ENCODE measurements at regions not wholly inside any gene's neighbourhood (a gene's known extent, or its start where the extent isn't known, plus 50 kb on each side); places are given as distances from the start of the nearest gene placed in this dataset.
"Not testable (repeated sequence)": the region's sequence is repeated elsewhere in the genome, so short reads cannot be mapped to it uniquely, and the experiment has no call there.

GRCh38 chr14:101666264-101666663 is 95.2 kb upstream of the PPP2R5C start:
- Histone ChIP-seq H3K9me3 (ENCODE audit: control insufficient read depth in 2 of 3, insufficient read depth in 1 of 3, low read length in 3 of 3) (peaks cover 0 to 4% (median 0%) of the 10 kb centered on the region in 3 donors), H3K4me1 (ENCODE audit: control insufficient read depth in 2 of 3, insufficient read depth in 2 of 3, low read depth in 1 of 3, low read length in 3 of 3) (no peaks in the 10 kb centered on the region), H3K27me3 (ENCODE audit: control insufficient read depth, insufficient read depth, low read length) (no peaks in the 10 kb centered on the region), H3K27ac (ENCODE audit: low read depth in 2 of 2, low read length in 2 of 2) (no peak overlapping the region), H3K36me3 (ENCODE audit: control insufficient read depth in 2 of 3, insufficient read depth in 3 of 3, low read length in 3 of 3) (no peaks in the 10 kb centered on the region), H3K9ac (ENCODE audit: low read length in 3 of 3) (no peak overlapping the region), H3K4me3 (ENCODE audit: low read length in 3 of 3) (no peak overlapping the region)
- FAIRE-seq (no peak), DNase-seq (no peak)
- TF ChIP-seq CTCF (IDR thresholded peaks at IDR 0.05; ENCODE audit: borderline replicate concordance, extremely low read depth, insufficient read depth), result no peak
- intact Hi-C loops (cut with DNase I), result no loop called here

GRCh38 chr14:101669629-101670028 is 91.9 kb upstream of the PPP2R5C start:
- H3K36me3 ChIP-seq (ENCODE audit: control insufficient read depth in 2 of 3, insufficient read depth in 3 of 3, low read length in 3 of 3), result no peaks in the 10 kb centered on the region
- no peak overlapping the region for H3K9ac ChIP-seq (ENCODE audit: low read length in 3 of 3)
- intact Hi-C loops (cut with DNase I), result no loop called here
- peaks cover 0 to 4% (median 0%) of the 10 kb centered on the region in 3 donors for H3K9me3 ChIP-seq (ENCODE audit: control insufficient read depth in 2 of 3, insufficient read depth in 1 of 3, low read length in 3 of 3)
- no peak for TF ChIP-seq CTCF (IDR thresholded peaks at IDR 0.05; ENCODE audit: borderline replicate concordance, extremely low read depth, insufficient read depth)
- H3K27ac ChIP-seq (ENCODE audit: low read depth in 2 of 2, low read length in 2 of 2), result no peak overlapping the region
- no peaks in the 10 kb centered on the region for H3K27me3 ChIP-seq (ENCODE audit: control insufficient read depth, insufficient read depth, low read length)
- no peak for DNase-seq
- no peak overlapping the region for H3K4me3 ChIP-seq (ENCODE audit: low read length in 3 of 3)
- FAIRE-seq, result no peak
- no peaks in the 10 kb centered on the region for H3K4me1 ChIP-seq (ENCODE audit: control insufficient read depth in 2 of 3, insufficient read depth in 2 of 3, low read depth in 1 of 3, low read length in 3 of 3)

- DNase-seq, result no peak
- FAIRE-seq, result no peak
- Histone ChIP-seq H3K9me3 (ENCODE audit: control insufficient read depth in 2 of 3, insufficient read depth in 1 of 3, low read length in 3 of 3) (peaks cover 0 to 4% (median 0%) of the 10 kb centered on the region in 3 donors), H3K27ac (ENCODE audit: low read depth in 2 of 2, low read length in 2 of 2) (no peak overlapping the region), H3K4me3 (ENCODE audit: low read length in 3 of 3) (no peak overlapping the region), H3K27me3 (ENCODE audit: control insufficient read depth, insufficient read depth, low read length) (no peaks in the 10 kb centered on the region), H3K36me3 (ENCODE audit: control insufficient read depth in 2 of 3, insufficient read depth in 3 of 3, low read length in 3 of 3) (no peaks in the 10 kb centered on the region), H3K4me1 (ENCODE audit: control insufficient read depth in 2 of 3, insufficient read depth in 2 of 3, low read depth in 1 of 3, low read length in 3 of 3) (no peaks in the 10 kb centered on the region), H3K9ac (ENCODE audit: low read length in 3 of 3) (no peak overlapping the region)
- intact Hi-C loops (cut with DNase I), result no loop called here
- TF ChIP-seq CTCF (IDR thresholded peaks at IDR 0.05; ENCODE audit: borderline replicate concordance, extremely low read depth, insufficient read depth), result no peak
These were observed 87.6 kb upstream of the PPP2R5C start for GRCh38 chr14:101673873-101674272.

GRCh38 chr14:101675835-101676234 is 85.7 kb upstream of the PPP2R5C start:
- H3K4me1 ChIP-seq (ENCODE audit: control insufficient read depth in 2 of 3, insufficient read depth in 2 of 3, low read depth in 1 of 3, low read length in 3 of 3); DNase-seq; H3K27ac ChIP-seq (ENCODE audit: low read depth in 2 of 2, low read length in 2 of 2); H3K27me3 ChIP-seq (ENCODE audit: control insufficient read depth, insufficient read depth, low read length); H3K4me3 ChIP-seq (ENCODE audit: low read length in 3 of 3); H3K36me3 ChIP-seq (ENCODE audit: control insufficient read depth in 2 of 3, insufficient read depth in 3 of 3, low read length in 3 of 3); H3K9ac ChIP-seq (ENCODE audit: low read length in 3 of 3); FAIRE-seq; H3K9me3 ChIP-seq (ENCODE audit: control insufficient read depth in 2 of 3, insufficient read depth in 1 of 3, low read length in 3 of 3); intact Hi-C loops (cut with DNase I): not testable (repeated sequence)

- H3K9me3 ChIP-seq (ENCODE audit: control insufficient read depth in 2 of 3, insufficient read depth in 1 of 3, low read length in 3 of 3); intact Hi-C loops (cut with DNase I); H3K27me3 ChIP-seq (ENCODE audit: control insufficient read depth, insufficient read depth, low read length); H3K27ac ChIP-seq (ENCODE audit: low read depth in 2 of 2, low read length in 2 of 2); H3K9ac ChIP-seq (ENCODE audit: low read length in 3 of 3); DNase-seq; H3K4me3 ChIP-seq (ENCODE audit: low read length in 3 of 3); FAIRE-seq; H3K36me3 ChIP-seq (ENCODE audit: control insufficient read depth in 2 of 3, insufficient read depth in 3 of 3, low read length in 3 of 3); H3K4me1 ChIP-seq (ENCODE audit: control insufficient read depth in 2 of 3, insufficient read depth in 2 of 3, low read depth in 1 of 3, low read length in 3 of 3): not testable (repeated sequence)
These were observed 83.6 kb upstream of the PPP2R5C start for GRCh38 chr14:101677912-101678327.

Measured in kidney (tissue), 13 donors.